Spleen (tissue), 11 donors: ENCODE measurements at regions not wholly inside any gene's neighbourhood (a gene's known extent, or its start where the extent isn't known, plus 50 kb on each side); places are given as distances from the start of the nearest gene placed in this dataset.

Experiments
- DNase-seq: peaks from one replicate; pipeline ENCODE4 v3.0.0-alpha.2; 2020
- H3K27ac ChIP-seq, 8 donors: fragments of 200-600 bp; sonication (generic) in 7 of 8; 1 replicate in 4 of 8; 2 replicates in 4 of 8; pipeline versions ENCODE4 v1.5.0 to v1.8.0; 2016 to 2021; ENCODE audit warnings: inconsistent platforms in 4 of 8, mild to moderate bottlenecking in 4 of 8, moderate library complexity in 1 of 8
- H3K27me3 ChIP-seq, 7 donors: fragments of 200-600 bp; sonication (generic) in 6 of 7; replicated peaks in 1 of 7; 1 replicate in 4 of 7; 2 replicates in 3 of 7; pipeline versions ENCODE4 v1.5.0 to v1.8.0; 2016 to 2021; ENCODE audit warnings: inconsistent platforms in 3 of 7, mild to moderate bottlenecking in 1 of 7
- H3K36me3 ChIP-seq, 6 donors: fragments of 200-600 bp; sonication (generic) in 5 of 6; 1 replicate in 4 of 6; 2 replicates in 2 of 6; pipeline versions ENCODE4 v1.5.0 to v1.8.0; 2016 to 2021; ENCODE audit warnings: inconsistent platforms in 2 of 6
- H3K4me1 ChIP-seq, 6 donors: fragments of 200-600 bp; sonication (generic) in 5 of 6; 1 replicate in 3 of 6; 2 replicates in 3 of 6; pipeline versions ENCODE4 v1.5.0 to v1.8.0; 2016 to 2021; ENCODE audit warnings: inconsistent platforms in 3 of 6
- H3K4me3 ChIP-seq, 8 donors: fragments of 200-600 bp; sonication (generic) in 7 of 8; 1 replicate in 4 of 8; 2 replicates in 4 of 8; pipeline versions ENCODE4 v1.5.0 to v1.8.0; 2016 to 2021; ENCODE audit warnings: inconsistent platforms in 4 of 8, mild to moderate bottlenecking in 4 of 8, moderate library complexity in 2 of 8
- H3K9me3 ChIP-seq, 8 donors: fragments of 200-600 bp; sonication (generic) in 7 of 8; 1 replicate in 4 of 8; 2 replicates in 4 of 8; pipeline versions ENCODE4 v1.5.0 to v1.8.0; 2016 to 2021; ENCODE audit warnings: inconsistent platforms in 4 of 8
- CTCF ChIP-seq, 11 experiments: fragments of 200-600 bp in 7 of 11; fragments of 450-650 bp in 4 of 11; sonication (generic) in 4 of 11; IDR thresholded peaks in 8 of 11; conservative IDR thresholded peaks in 3 of 11; 1 replicate in 7 of 11; 2 replicates in 4 of 11; pipeline versions ENCODE4 v1.4.0 to v1.8.0; 2016 to 2021; ENCODE audit warnings: antibody characterized with exemption in 11 of 11, inconsistent platforms in 4 of 11, mild to moderate bottlenecking in 1 of 11
- POLR2A ChIP-seq, 3 donors: fragments of 450-650 bp; IDR thresholded peaks; one replicate each; pipeline ENCODE4 v1.5.1; 2017; ENCODE audit warnings: antibody characterized with exemption in 3 of 3, mild to moderate bottlenecking in 1 of 3
- POLR2AphosphoS5 ChIP-seq, 3 donors: sonication (generic); formaldehyde crosslinking; IDR thresholded peaks; one replicate each; pipeline ENCODE4 v1.5.1; 2017; ENCODE audit warnings: antibody characterized with exemption in 3 of 3
- WGBS, 5 donors: extraction: QIAGEN DNeasy Blood & Tissue Kit in 3 of 5; methylation state at CpG; one replicate each; pipeline versions ENCODE4 v1.1.5 to v1.1.7; 2013 to 2018; 5-methylcytosine and 5-hydroxymethylcytosine counted together
- intact Hi-C: fragments of 100-400 bp; cut with DNase I; formaldehyde crosslinking; loops from one replicate; pipeline ENCODE4 v1.15.0; 2023; ENCODE audit warnings: low total_unique reads
- donor health status: healthy with polysubstance abuse.
- donor health status: DM: no; HTN: no; CAD: no; lungs with moderate emphysema.
- donor health status: DM: no; HTN: no; CAD: no.
- donor health status: Bipolar disorder and iron deficiency.
- donor health status: healthy.
- donor health status: DM: no; HTN: no; CAD: no.
- donor health status: DM: yes; HTN: yes; CAD: no.

- H3K4me1 ChIP-seq: no peaks in the 10 kb centered on the region
- H3K27me3 ChIP-seq: no peaks in the 10 kb centered on the region
- H3K9me3 ChIP-seq: peaks cover 0 to 12% (median 0%) of the 10 kb centered on the region in 8 donors
- H3K4me3 ChIP-seq: no peak overlapping the region
- intact Hi-C loops: no loop called here
- no peaks in the 10 kb centered on the region for H3K36me3 ChIP-seq
- no peak for DNase-seq
- TF ChIP-seq POLR2AphosphoS5 (IDR thresholded peaks at IDR 0.05): no peak
- no peak for TF ChIP-seq CTCF (IDR thresholded peaks at IDR 0.05 in 8 of 11, conservative IDR thresholded peaks at IDR 0.05 in 3 of 11)
- no peak for TF ChIP-seq POLR2A (IDR thresholded peaks at IDR 0.05)
- H3K27ac ChIP-seq: no peak overlapping the region
Measured at GRCh38 chr9:103362986-103363385, 367.9 kb downstream of the CYLC2 start.

GRCh38 chr9:103364753-103365152 is 369.6 kb downstream of the CYLC2 start:
- no peaks in the 10 kb centered on the region for H3K27me3 ChIP-seq
- no peaks in the 10 kb centered on the region for H3K4me1 ChIP-seq
- H3K4me3 ChIP-seq: no peak overlapping the region
- no peak for DNase-seq
- no peaks in the 10 kb centered on the region for H3K36me3 ChIP-seq
- WGBS, 5 donors: 44 to 66% (median 47%) methylated on average over 2 of the region's 2 CpGs
- intact Hi-C loops: no loop called here
- no peaks in the 10 kb centered on the region for H3K9me3 ChIP-seq
- no peak for TF ChIP-seq POLR2AphosphoS5 (IDR thresholded peaks at IDR 0.05)
- TF ChIP-seq CTCF (IDR thresholded peaks at IDR 0.05 in 8 of 11, conservative IDR thresholded peaks at IDR 0.05 in 3 of 11): no peak
- no peak for TF ChIP-seq POLR2A (IDR thresholded peaks at IDR 0.05)
- H3K27ac ChIP-seq: no peak overlapping the region

GRCh38 chr9:103371152-103371551 is 376.0 kb downstream of the CYLC2 start:
- Histone ChIP-seq H3K4me1 (no peaks in the 10 kb centered on the region), H3K27me3 (no peaks in the 10 kb centered on the region), H3K4me3 (no peak overlapping the region), H3K36me3 (no peaks in the 10 kb centered on the region), H3K9me3 (no peaks in the 10 kb centered on the region), H3K27ac (no peak overlapping the region)
- WGBS, 5 donors: 85 to 96% (median 94%) methylated on average over 5 of the region's 5 CpGs
- no peak for DNase-seq
- no peak for TF ChIP-seq POLR2A (IDR thresholded peaks at IDR 0.05)
- TF ChIP-seq POLR2AphosphoS5 (IDR thresholded peaks at IDR 0.05): no peak
- no peak for TF ChIP-seq CTCF (IDR thresholded peaks at IDR 0.05 in 8 of 11, conservative IDR thresholded peaks at IDR 0.05 in 3 of 11)
- intact Hi-C loops: no loop called here

- DNase-seq: no peak
- TF ChIP-seq CTCF (IDR thresholded peaks at IDR 0.05 in 8 of 11, conservative IDR thresholded peaks at IDR 0.05 in 3 of 11) (no peak), POLR2AphosphoS5 (IDR thresholded peaks at IDR 0.05) (no peak), POLR2A (IDR thresholded peaks at IDR 0.05) (no peak)
Measured at GRCh38 chr9:103372828-103373227, 377.7 kb downstream of the CYLC2 start.

More at GRCh38 chr9:103372828-103373227, 377.7 kb downstream of the CYLC2 start:
- WGBS, 5 donors: 80 to 99% (median 90%) methylated on average over 4 of the region's 4 CpGs
- Histone ChIP-seq H3K4me3 (no peak overlapping the region), H3K36me3 (no peaks in the 10 kb centered on the region), H3K4me1 (no peaks in the 10 kb centered on the region), H3K27ac (no peak overlapping the region), H3K27me3 (no peaks in the 10 kb centered on the region), H3K9me3 (no peaks in the 10 kb centered on the region)
- intact Hi-C loops: no loop called here
